Spleen (tissue), 11 donors: ENCODE measurements at regions not wholly inside any gene's neighbourhood (a gene's known extent, or its start where the extent isn't known, plus 50 kb on each side); places are given as distances from the start of the nearest gene placed in this dataset.

Source experiments
- DNase-seq: peaks from one replicate; pipeline ENCODE4 v3.0.0-alpha.2; 2020
- H3K27ac ChIP-seq, 8 donors: fragments of 200-600 bp; sonication (generic) in 7 of 8; 1 replicate in 4 of 8; 2 replicates in 4 of 8; pipeline versions ENCODE4 v1.5.0 to v1.8.0; 2016 to 2021; ENCODE audit warnings: inconsistent platforms in 4 of 8, mild to moderate bottlenecking in 4 of 8, moderate library complexity in 1 of 8
- H3K27me3 ChIP-seq, 7 donors: fragments of 200-600 bp; sonication (generic) in 6 of 7; replicated peaks in 1 of 7; 1 replicate in 4 of 7; 2 replicates in 3 of 7; pipeline versions ENCODE4 v1.5.0 to v1.8.0; 2016 to 2021; ENCODE audit warnings: inconsistent platforms in 3 of 7, mild to moderate bottlenecking in 1 of 7
- H3K36me3 ChIP-seq, 6 donors: fragments of 200-600 bp; sonication (generic) in 5 of 6; 1 replicate in 4 of 6; 2 replicates in 2 of 6; pipeline versions ENCODE4 v1.5.0 to v1.8.0; 2016 to 2021; ENCODE audit warnings: inconsistent platforms in 2 of 6
- H3K4me1 ChIP-seq, 6 donors: fragments of 200-600 bp; sonication (generic) in 5 of 6; 1 replicate in 3 of 6; 2 replicates in 3 of 6; pipeline versions ENCODE4 v1.5.0 to v1.8.0; 2016 to 2021; ENCODE audit warnings: inconsistent platforms in 3 of 6
- H3K4me3 ChIP-seq, 8 donors: fragments of 200-600 bp; sonication (generic) in 7 of 8; 1 replicate in 4 of 8; 2 replicates in 4 of 8; pipeline versions ENCODE4 v1.5.0 to v1.8.0; 2016 to 2021; ENCODE audit warnings: inconsistent platforms in 4 of 8, mild to moderate bottlenecking in 4 of 8, moderate library complexity in 2 of 8
- H3K9me3 ChIP-seq, 8 donors: fragments of 200-600 bp; sonication (generic) in 7 of 8; 1 replicate in 4 of 8; 2 replicates in 4 of 8; pipeline versions ENCODE4 v1.5.0 to v1.8.0; 2016 to 2021; ENCODE audit warnings: inconsistent platforms in 4 of 8
- POLR2A ChIP-seq, 3 donors: fragments of 450-650 bp; IDR thresholded peaks; one replicate each; pipeline ENCODE4 v1.5.1; 2017; ENCODE audit warnings: antibody characterized with exemption in 3 of 3, mild to moderate bottlenecking in 1 of 3
- POLR2AphosphoS5 ChIP-seq, 3 donors: sonication (generic); formaldehyde crosslinking; IDR thresholded peaks; one replicate each; pipeline ENCODE4 v1.5.1; 2017; ENCODE audit warnings: antibody characterized with exemption in 3 of 3
- WGBS, 5 donors: extraction: QIAGEN DNeasy Blood & Tissue Kit in 3 of 5; methylation state at CpG; one replicate each; pipeline versions ENCODE4 v1.1.5 to v1.1.7; 2013 to 2018; 5-methylcytosine and 5-hydroxymethylcytosine counted together
- intact Hi-C: fragments of 100-400 bp; cut with DNase I; formaldehyde crosslinking; loops from one replicate; pipeline ENCODE4 v1.15.0; 2023; ENCODE audit warnings: low total_unique reads
- TF ChIP-seq, protein P1 (sequence below), 11 experiments: fragments of 200-600 bp in 7 of 11; fragments of 450-650 bp in 4 of 11; sonication (generic) in 4 of 11; IDR thresholded peaks in 8 of 11; conservative IDR thresholded peaks in 3 of 11; 1 replicate in 7 of 11; 2 replicates in 4 of 11; pipeline versions ENCODE4 v1.4.0 to v1.8.0; 2016 to 2021; ENCODE audit warnings: antibody characterized with exemption in 11 of 11, inconsistent platforms in 4 of 11, mild to moderate bottlenecking in 1 of 11
- donor health status: healthy with polysubstance abuse.
- donor health status: DM: no; HTN: no; CAD: no; lungs with moderate emphysema.
- donor health status: DM: no; HTN: no; CAD: no.
- donor health status: Bipolar disorder and iron deficiency.
- donor health status: healthy.
- donor health status: DM: no; HTN: no; CAD: no.
- donor health status: DM: yes; HTN: yes; CAD: no.

DNA sequence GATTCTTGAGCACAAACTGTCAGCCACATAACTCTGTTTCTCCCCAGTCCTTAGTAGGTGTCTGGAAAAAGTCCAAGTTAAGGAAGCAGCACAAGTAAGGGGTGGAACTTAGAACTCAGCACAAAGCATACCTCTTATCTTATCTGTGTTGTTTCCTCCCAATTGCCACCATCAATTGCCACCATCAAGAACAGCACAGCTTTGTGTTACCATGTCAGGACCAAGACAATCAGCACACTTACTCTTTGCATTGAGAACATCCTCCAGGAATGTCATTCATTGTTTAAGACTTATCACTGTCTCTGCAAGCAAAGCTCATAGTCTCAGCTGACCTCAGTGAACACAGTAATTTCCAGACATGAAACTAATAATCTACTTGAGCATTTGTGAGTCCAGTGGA is 212.7 kb upstream of the FSHR start:
- intact Hi-C loops, result no loop called here

DNA sequence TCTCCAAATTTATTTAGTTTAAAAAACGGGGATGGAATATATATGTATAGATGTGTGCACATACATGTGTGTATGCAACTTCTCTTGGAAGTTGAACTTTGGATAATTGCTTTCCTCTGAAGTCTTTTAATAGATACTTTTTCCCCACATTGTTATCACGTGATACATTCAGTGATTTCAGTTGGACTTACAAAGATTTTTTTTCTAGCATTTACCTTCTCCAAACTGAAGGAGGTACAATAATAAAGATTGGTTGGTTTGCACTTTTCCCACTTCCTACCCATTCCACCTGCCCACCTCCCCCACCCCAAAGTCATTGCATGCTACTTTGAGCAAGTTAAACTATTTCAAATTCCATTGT is 206.1 kb upstream of the FSHR start:
- H3K9me3 ChIP-seq, result peaks cover 0 to 22% (median 11%) of the 10 kb centered on the region in 8 donors
- 53 to 72% (median 64%) methylated on average over 2 of the region's 2 CpGs for whole genome bisulfite sequencing, 5 donors
- H3K27ac ChIP-seq, result no peak overlapping the region
- H3K27me3 ChIP-seq, result peaks cover 0 to 9% (median 0%) of the 10 kb centered on the region in 7 donors
- no peaks in the 10 kb centered on the region for H3K4me1 ChIP-seq
- no peak for DNase-seq
- no peaks in the 10 kb centered on the region for H3K36me3 ChIP-seq
- no peak for TF ChIP-seq POLR2AphosphoS5 (IDR thresholded peaks at IDR 0.05)
- TF ChIP-seq, protein P1, sequence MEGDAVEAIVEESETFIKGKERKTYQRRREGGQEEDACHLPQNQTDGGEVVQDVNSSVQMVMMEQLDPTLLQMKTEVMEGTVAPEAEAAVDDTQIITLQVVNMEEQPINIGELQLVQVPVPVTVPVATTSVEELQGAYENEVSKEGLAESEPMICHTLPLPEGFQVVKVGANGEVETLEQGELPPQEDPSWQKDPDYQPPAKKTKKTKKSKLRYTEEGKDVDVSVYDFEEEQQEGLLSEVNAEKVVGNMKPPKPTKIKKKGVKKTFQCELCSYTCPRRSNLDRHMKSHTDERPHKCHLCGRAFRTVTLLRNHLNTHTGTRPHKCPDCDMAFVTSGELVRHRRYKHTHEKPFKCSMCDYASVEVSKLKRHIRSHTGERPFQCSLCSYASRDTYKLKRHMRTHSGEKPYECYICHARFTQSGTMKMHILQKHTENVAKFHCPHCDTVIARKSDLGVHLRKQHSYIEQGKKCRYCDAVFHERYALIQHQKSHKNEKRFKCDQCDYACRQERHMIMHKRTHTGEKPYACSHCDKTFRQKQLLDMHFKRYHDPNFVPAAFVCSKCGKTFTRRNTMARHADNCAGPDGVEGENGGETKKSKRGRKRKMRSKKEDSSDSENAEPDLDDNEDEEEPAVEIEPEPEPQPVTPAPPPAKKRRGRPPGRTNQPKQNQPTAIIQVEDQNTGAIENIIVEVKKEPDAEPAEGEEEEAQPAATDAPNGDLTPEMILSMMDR (IDR thresholded peaks at IDR 0.05 in 8 of 11, conservative IDR thresholded peaks at IDR 0.05 in 3 of 11), result no peak
- TF ChIP-seq POLR2A (IDR thresholded peaks at IDR 0.05), result no peak
- intact Hi-C loops, result no loop called here
- H3K4me3 ChIP-seq, result no peak overlapping the region

More for the DNA sequence above, 212.7 kb upstream of the FSHR start:
- H3K4me1 ChIP-seq, result no peaks in the 10 kb centered on the region
- H3K4me3 ChIP-seq, result no peak overlapping the region
- H3K27ac ChIP-seq, result no peak overlapping the region
- DNase-seq, result no peak
- TF ChIP-seq POLR2A (IDR thresholded peaks at IDR 0.05), result no peak
- no peak for TF ChIP-seq POLR2AphosphoS5 (IDR thresholded peaks at IDR 0.05)
- TF ChIP-seq, protein P1 (IDR thresholded peaks at IDR 0.05 in 8 of 11, conservative IDR thresholded peaks at IDR 0.05 in 3 of 11), result no peak
- peaks cover 0 to 16% (median 10%) of the 10 kb centered on the region in 8 donors for H3K9me3 ChIP-seq
- no peaks in the 10 kb centered on the region for H3K36me3 ChIP-seq
- H3K27me3 ChIP-seq, result no peaks in the 10 kb centered on the region

DNA sequence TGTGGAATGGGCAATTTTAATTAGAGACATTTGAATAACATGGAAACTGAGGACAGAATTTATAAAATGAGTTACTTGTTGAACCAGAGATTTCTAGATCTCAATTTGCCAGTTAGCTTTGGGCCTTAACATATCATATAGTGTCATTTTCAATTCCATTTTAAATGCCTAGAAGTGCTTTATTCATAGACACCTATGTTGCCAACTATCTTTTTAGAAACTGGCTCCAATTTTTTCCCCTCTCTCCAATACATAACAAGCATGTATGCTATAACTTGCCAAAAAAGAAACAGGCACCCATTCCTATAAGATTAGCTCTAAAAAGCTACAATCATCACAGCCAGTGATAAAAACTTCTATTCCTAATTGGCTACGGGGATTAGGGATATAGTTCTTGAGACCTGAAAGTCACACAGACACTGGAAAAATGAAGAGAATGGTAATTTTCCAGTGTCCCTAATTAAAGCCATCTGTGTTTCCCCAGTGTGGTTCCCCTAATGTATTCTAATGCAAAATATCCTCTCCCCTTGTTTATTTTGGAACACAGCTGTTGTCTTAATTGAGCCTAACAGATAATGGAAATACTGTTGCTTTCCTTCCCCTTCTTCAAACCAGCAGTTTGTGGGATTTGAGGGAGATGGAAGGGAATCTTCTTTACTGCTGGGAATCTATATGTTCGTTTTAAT is 205.5 kb upstream of the FSHR start:
- TF ChIP-seq, protein P1 (IDR thresholded peaks at IDR 0.05 in 8 of 11, conservative IDR thresholded peaks at IDR 0.05 in 3 of 11), result no peak
- TF ChIP-seq POLR2A (IDR thresholded peaks at IDR 0.05), result no peak
- TF ChIP-seq POLR2AphosphoS5 (IDR thresholded peaks at IDR 0.05), result no peak
- Histone ChIP-seq H3K36me3 (no peaks in the 10 kb centered on the region), H3K9me3 (peaks cover 0 to 22% (median 11%) of the 10 kb centered on the region in 8 donors), H3K4me1 (no peaks in the 10 kb centered on the region), H3K27ac (no peak overlapping the region), H3K4me3 (no peak overlapping the region), H3K27me3 (peaks cover 0 to 14% (median 0%) of the 10 kb centered on the region in 7 donors)
- intact Hi-C loops, result no loop called here
- no peak for DNase-seq
- WGBS, 5 donors, result 66 to 80% (median 76%) methylated on average over 2 of the region's 2 CpGs

DNA sequence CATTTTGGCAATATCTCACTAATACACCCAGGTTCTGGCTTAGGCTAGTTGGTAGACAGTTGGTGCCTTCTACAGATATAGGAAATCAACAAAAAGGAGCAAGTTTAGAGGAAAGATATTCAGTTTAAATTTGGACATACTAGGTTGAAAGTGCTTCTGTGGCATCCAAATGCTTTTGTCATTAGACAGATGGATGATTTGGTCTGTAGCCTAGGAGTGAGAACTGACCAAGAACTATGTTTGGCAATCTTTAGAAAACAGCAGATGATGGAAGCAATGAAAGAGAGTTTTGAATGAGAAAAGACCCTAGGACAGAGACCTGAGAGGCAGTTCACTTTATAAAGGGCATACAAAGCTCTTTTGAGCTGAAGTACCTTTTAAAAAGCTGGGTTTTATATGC is 201.3 kb upstream of the FSHR start:
- Histone ChIP-seq H3K9me3 (no peaks in the 10 kb centered on the region), H3K4me1 (no peaks in the 10 kb centered on the region), H3K36me3 (no peaks in the 10 kb centered on the region), H3K4me3 (no peak overlapping the region), H3K27ac (no peak overlapping the region), H3K27me3 (peaks cover 0 to 21% (median 0%) of the 10 kb centered on the region in 7 donors)
- DNase-seq, result no peak
- TF ChIP-seq POLR2AphosphoS5 (IDR thresholded peaks at IDR 0.05) (no peak), POLR2A (IDR thresholded peaks at IDR 0.05) (no peak)
- TF ChIP-seq, protein P1 (IDR thresholded peaks at IDR 0.05 in 8 of 11, conservative IDR thresholded peaks at IDR 0.05 in 3 of 11), result no peak
- intact Hi-C loops, result no loop called here
